ENCODE measurements at regions not wholly inside any gene's neighbourhood (a gene's known extent, or its start where the extent isn't known, plus 50 kb on each side); places are given as distances from the start of the nearest gene placed in this dataset.

DNA sequence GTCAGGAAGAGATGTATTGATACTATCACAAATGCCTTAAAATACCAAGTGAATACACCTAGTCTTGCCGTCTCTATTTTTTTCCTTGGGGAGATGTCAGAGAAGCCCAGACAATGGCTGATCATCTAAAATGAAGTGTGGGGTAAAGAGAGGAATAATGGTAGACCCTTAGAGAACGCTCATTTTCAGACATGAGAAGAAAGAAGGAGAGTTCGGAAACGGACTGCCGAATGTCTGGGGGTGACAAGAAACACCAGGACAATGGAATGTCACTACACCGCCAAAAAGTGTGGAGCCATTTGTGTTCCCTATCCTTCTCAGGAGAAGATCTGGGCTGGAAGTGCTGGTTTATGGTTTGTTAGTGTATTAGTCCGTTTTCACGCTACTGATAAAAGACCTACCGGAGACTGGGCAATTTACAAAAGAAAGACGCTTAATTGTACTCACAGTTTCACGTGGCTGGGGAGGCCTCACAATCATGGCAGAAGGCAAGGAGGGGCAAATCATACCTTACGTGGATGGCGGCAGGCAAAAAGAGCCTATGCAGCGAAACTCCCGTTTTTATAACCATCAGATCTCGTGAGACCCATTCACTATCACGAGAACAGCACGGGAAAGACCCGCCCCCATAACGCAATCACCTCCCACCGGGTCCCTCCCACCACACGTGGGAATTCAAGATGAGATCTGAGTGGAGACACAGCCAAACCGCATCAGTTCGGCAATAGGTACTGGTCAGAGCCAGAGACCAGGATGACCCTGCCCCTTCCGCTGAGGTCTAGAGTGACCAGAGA is 743.7 kb downstream of the GALR1 start:
- no peak for TF ChIP-seq POLR2A (IDR thresholded peaks at IDR 0.05)
- TF ChIP-seq, protein P1, sequence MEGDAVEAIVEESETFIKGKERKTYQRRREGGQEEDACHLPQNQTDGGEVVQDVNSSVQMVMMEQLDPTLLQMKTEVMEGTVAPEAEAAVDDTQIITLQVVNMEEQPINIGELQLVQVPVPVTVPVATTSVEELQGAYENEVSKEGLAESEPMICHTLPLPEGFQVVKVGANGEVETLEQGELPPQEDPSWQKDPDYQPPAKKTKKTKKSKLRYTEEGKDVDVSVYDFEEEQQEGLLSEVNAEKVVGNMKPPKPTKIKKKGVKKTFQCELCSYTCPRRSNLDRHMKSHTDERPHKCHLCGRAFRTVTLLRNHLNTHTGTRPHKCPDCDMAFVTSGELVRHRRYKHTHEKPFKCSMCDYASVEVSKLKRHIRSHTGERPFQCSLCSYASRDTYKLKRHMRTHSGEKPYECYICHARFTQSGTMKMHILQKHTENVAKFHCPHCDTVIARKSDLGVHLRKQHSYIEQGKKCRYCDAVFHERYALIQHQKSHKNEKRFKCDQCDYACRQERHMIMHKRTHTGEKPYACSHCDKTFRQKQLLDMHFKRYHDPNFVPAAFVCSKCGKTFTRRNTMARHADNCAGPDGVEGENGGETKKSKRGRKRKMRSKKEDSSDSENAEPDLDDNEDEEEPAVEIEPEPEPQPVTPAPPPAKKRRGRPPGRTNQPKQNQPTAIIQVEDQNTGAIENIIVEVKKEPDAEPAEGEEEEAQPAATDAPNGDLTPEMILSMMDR (IDR thresholded peaks at IDR 0.05): no peak
- H3K4me3 ChIP-seq (ENCODE audit: low read depth, poor library complexity, severe bottlenecking): no peak overlapping the region
- intact Hi-C loops (cut with DNase I; ENCODE audit: low total_unique reads): no loop called here
- 92% methylated on average over 25 of the region's 25 CpGs for WGBS, 2 donors
- no peak for DNase-seq (ENCODE audit: low spot score in 2 of 2)

DNA sequence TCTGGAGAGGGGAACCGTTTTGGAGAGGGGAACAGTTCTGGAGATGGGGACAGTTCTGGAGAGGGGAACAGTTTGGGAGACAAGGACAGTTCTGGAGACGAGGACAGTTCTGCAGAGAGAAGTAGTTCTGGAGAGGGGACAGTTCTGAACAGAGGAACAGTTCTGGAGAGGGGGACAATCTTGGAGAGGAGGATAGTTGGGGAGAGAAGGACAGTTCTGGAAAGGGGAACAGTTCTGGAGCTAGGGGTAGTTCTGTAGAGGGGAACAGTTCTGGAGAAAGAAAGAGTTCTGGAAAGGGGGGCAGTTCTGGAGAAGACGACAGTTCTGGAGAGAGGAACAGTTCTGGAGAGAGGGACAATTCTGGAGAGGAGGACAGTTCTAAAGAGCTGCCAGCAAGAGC is 745.9 kb downstream of the GALR1 start:
- no peak for DNase-seq (ENCODE audit: low spot score in 2 of 2)
- intact Hi-C loops (cut with DNase I; ENCODE audit: low total_unique reads): no loop called here
- H3K4me3 ChIP-seq (ENCODE audit: low read depth, poor library complexity, severe bottlenecking): no peak overlapping the region
- 65 to 75% methylated on average over 3 of the region's 3 CpGs for WGBS, 2 donors
- TF ChIP-seq POLR2A (IDR thresholded peaks at IDR 0.05): no peak
- TF ChIP-seq, protein P1 (IDR thresholded peaks at IDR 0.05): no peak

DNA sequence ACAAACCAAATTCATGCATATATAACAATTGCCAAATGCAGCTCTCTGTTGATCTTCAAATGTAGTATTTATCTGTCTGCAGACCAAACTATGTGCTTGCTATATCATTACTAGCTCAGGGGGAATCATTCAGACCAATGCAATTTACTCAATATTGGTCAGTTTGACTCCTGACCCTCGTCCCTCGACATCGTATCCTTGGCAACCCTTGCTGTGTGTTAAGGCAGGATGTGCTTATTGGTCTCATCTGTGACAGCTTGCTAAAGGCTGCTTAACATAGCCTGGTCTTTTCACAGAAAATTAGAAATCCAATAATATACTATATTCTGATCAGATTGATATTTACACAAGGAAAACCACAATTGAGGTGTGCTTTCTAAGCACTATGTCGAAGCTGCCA is 747.1 kb downstream of the GALR1 start:
- 54 to 65% methylated on average over 4 of the region's 4 CpGs for WGBS, 2 donors

DNA sequence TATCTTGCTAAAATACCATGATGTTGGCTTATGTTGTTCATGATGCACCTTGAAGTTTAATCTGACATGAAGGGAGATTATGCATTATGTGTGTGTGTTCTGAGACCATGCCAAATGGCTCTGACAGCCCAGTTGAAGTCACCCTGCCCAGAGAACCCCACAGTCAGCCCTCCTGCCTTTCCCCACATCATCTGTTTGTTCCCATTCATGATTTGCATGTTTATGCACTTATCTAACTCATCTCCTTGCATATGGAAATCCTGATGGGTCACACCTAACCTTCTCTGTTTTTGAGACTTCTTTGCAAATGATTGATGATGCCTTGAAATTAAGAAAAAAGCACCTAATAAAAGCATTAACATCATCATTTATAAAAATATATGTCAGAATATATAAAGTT is 752.2 kb downstream of the GALR1 start:
- intact Hi-C loops (cut with DNase I; ENCODE audit: low total_unique reads): no loop called here
- no peak for TF ChIP-seq POLR2A (IDR thresholded peaks at IDR 0.05)
- TF ChIP-seq, protein P1 (IDR thresholded peaks at IDR 0.05): no peak
- no peak overlapping the region for H3K4me3 ChIP-seq (ENCODE audit: low read depth, poor library complexity, severe bottlenecking)
- DNase-seq (ENCODE audit: low spot score in 2 of 2): no peak

More for the DNA sequence above, 747.1 kb downstream of the GALR1 start:
- intact Hi-C loops (cut with DNase I; ENCODE audit: low total_unique reads): no loop called here
- TF ChIP-seq, protein P1 (IDR thresholded peaks at IDR 0.05): no peak
- no peak for TF ChIP-seq POLR2A (IDR thresholded peaks at IDR 0.05)
- no peak overlapping the region for H3K4me3 ChIP-seq (ENCODE audit: low read depth, poor library complexity, severe bottlenecking)
- no peak for DNase-seq (ENCODE audit: low spot score in 2 of 2)

DNA sequence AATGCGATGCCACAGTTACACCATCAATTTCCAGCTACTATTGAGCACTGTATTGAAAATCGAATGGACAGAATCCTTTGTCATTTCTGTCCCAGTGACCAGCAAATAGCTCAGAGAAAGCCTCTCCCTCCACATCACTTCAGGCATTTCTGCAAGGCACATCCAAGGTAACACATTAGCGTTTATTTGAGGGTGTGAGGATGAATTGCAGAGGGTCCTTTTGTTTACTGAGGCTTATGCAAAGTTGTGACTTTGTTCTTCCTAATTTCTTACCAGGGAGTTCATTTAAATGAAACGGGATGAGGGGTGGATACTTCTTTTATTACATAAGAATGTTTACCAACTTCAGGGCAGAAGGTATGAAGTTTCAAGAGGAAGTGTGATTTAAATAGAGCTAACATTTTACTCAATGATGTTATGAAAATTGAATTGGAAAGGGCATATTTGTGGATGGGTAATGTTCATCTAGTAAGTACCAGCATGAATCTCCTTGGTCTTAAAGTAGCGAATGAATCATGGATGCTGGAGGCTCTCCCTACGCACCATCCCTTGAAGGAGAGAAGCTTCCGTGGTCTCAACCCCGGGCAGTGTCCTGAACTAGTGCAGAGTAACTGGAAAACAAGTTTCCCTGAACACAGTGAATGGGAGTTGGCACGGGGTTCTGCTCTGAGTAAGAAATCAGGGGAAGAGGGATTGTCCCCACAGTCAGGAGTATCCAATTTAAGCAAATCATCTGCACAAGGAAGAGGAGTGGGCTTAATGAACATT is 756.5 kb downstream of the GALR1 start:
- TF ChIP-seq, protein P1 (IDR thresholded peaks at IDR 0.05): no peak
- TF ChIP-seq POLR2A (IDR thresholded peaks at IDR 0.05): no peak
- no peak for DNase-seq (ENCODE audit: low spot score in 2 of 2)
- 19 to 23% methylated on average over 9 of the region's 9 CpGs for WGBS, 2 donors
- no peak overlapping the region for H3K4me3 ChIP-seq (ENCODE audit: low read depth, poor library complexity, severe bottlenecking)
- intact Hi-C loops (cut with DNase I; ENCODE audit: low total_unique reads): no loop called here
